WTC11 (cell line): ENCODE measurements at regions not wholly inside any gene's neighbourhood (a gene's known extent, or its start where the extent isn't known, plus 50 kb on each side); places are given as distances from the start of the nearest gene placed in this dataset.

ENCODE experiments used
- ATAC-seq: fragments of 200-7000 bp; cut with Tn5 transposase; 2 replicates; pipeline ENCODE4 v1.10.0; 2021; ENCODE audit warnings: mild to moderate bottlenecking, moderate library complexity
- CTCF ChIA-PET: fragments of 300-600 bp; sonication (Branson Sonifier 250); formaldehyde crosslinking; loops from one replicate; lab custom pipeline; 2021; ENCODE audit warnings: antibody characterized with exemption; lab: Charles Lee
- POLR2A ChIA-PET: fragments of 350-600 bp; sonication (Branson Sonifier 250); formaldehyde crosslinking; loops from one replicate; lab custom pipeline; 2021; ENCODE audit warnings: antibody characterized with exemption; lab: Charles Lee
- DNase-seq: peaks from one replicate; pipeline ENCODE4 v3.0.0; 2021; ENCODE audit warnings: low spot score
- H3K27ac Mint-ChIP-seq: 2 replicates; pipeline ENCODE4 v1.8.0; 2021; ENCODE audit warnings: mixed read lengths
- H3K27me3 Mint-ChIP-seq: 2 replicates; pipeline ENCODE4 v1.8.0; 2021; ENCODE audit warnings: low read depth, mild to moderate bottlenecking, moderate library complexity, mixed read lengths
- H3K36me3 Mint-ChIP-seq: 2 replicates; pipeline ENCODE4 v1.8.0; 2021; ENCODE audit warnings: mixed read lengths
- H3K4me1 Mint-ChIP-seq: 2 replicates; pipeline ENCODE4 v1.8.0; 2022; ENCODE audit warnings: mixed read lengths
- H3K4me3 Mint-ChIP-seq: 2 replicates; pipeline ENCODE4 v1.8.0; 2021; ENCODE audit warnings: mild to moderate bottlenecking, moderate library complexity, mixed read lengths
- H3K9me3 Mint-ChIP-seq: 2 replicates; pipeline ENCODE4 v1.8.0; 2021; ENCODE audit warnings: mixed read lengths
- AFF4 ChIP-seq: sonication (generic); formaldehyde crosslinking; IDR thresholded peaks from 2 replicates; pipeline ENCODE4 v1.8.1; 2023; ENCODE audit warnings: mild to moderate bottlenecking, missing genetic modification reagents, borderline replicate concordance
- CREM ChIP-seq: sonication (generic); formaldehyde crosslinking; IDR thresholded peaks from 2 replicates; pipeline ENCODE4 v1.8.1; 2022; ENCODE audit warnings: mild to moderate bottlenecking, missing genetic modification reagents, moderate library complexity
- ETV6 ChIP-seq: sonication (generic); formaldehyde crosslinking; IDR thresholded peaks from 2 replicates; pipeline ENCODE4 v1.8.1; 2022; ENCODE audit warnings: mild to moderate bottlenecking, missing genetic modification reagents
- FOXP1 ChIP-seq: sonication (generic); formaldehyde crosslinking; IDR thresholded peaks from 2 replicates; pipeline ENCODE4 v1.8.0; 2022; ENCODE audit warnings: missing genetic modification reagents, mild to moderate bottlenecking, moderate library complexity, borderline replicate concordance
- GTF2I ChIP-seq: fragments of 250-450 bp; sonication (Bioruptor Pico); conservative IDR thresholded peaks from 2 replicates; pipeline ENCODE4 v1.4.0; 2021; ENCODE audit warnings: mild to moderate bottlenecking
- HMGXB4 ChIP-seq: sonication (generic); formaldehyde crosslinking; IDR thresholded peaks from 2 replicates; pipeline ENCODE4 v1.8.1; 2023; ENCODE audit warnings: mild to moderate bottlenecking, moderate library complexity, missing genetic modification reagents
- JAZF1 ChIP-seq: fragments of 250-450 bp; sonication (Bioruptor Pico); IDR thresholded peaks from 2 replicates; pipeline ENCODE4 v1.9.0; 2021; ENCODE audit warnings: moderate library complexity, mild to moderate bottlenecking, inconsistent platforms
- MYBL2 ChIP-seq: sonication (generic); formaldehyde crosslinking; IDR thresholded peaks from 2 replicates; pipeline ENCODE4 v1.8.1; 2023; ENCODE audit warnings: mild to moderate bottlenecking, moderate library complexity, missing genetic modification reagents
- NFE2L1 ChIP-seq: sonication (generic); formaldehyde crosslinking; IDR thresholded peaks from 2 replicates; pipeline ENCODE4 v1.8.1; 2023; ENCODE audit warnings: missing genetic modification reagents
- NR2C2 ChIP-seq: sonication (generic); formaldehyde crosslinking; IDR thresholded peaks from 2 replicates; pipeline ENCODE4 v1.8.0; 2022; ENCODE audit warnings: mild to moderate bottlenecking, missing genetic modification reagents
- PRRX2 ChIP-seq: fragments of 250-450 bp; sonication (Bioruptor Pico); IDR thresholded peaks from 2 replicates; pipeline ENCODE4 v1.8.0; 2021; ENCODE audit warnings: mild to moderate bottlenecking
- RELA ChIP-seq: sonication (generic); formaldehyde crosslinking; IDR thresholded peaks from 2 replicates; pipeline ENCODE4 v1.8.1; 2022; ENCODE audit warnings: missing genetic modification reagents, mild to moderate bottlenecking, borderline replicate concordance
- USF1 ChIP-seq: sonication (generic); formaldehyde crosslinking; IDR thresholded peaks from 2 replicates; pipeline ENCODE4 v1.8.0; 2022; ENCODE audit warnings: mild to moderate bottlenecking, missing genetic modification reagents
- ZNF232 ChIP-seq: sonication (generic); formaldehyde crosslinking; IDR thresholded peaks from 2 replicates; pipeline ENCODE4 v1.8.0; 2022; ENCODE audit warnings: mild to moderate bottlenecking, missing genetic modification reagents
- ZNF416 ChIP-seq: fragments of 250-450 bp; sonication (Bioruptor Pico); IDR thresholded peaks from 2 replicates; pipeline ENCODE4 v1.9.0; 2021; ENCODE audit warnings: mild to moderate bottlenecking, inconsistent platforms
- ZNF423 ChIP-seq: fragments of 250-450 bp; sonication (Bioruptor Pico); IDR thresholded peaks from 2 replicates; pipeline ENCODE4 v2.1.2; 2022; ENCODE audit warnings: mild to moderate bottlenecking, moderate library complexity
- TF ChIP-seq, protein P1 (sequence below): sonication (generic); formaldehyde crosslinking; IDR thresholded peaks from 2 replicates; pipeline ENCODE4 v1.8.1; 2023; ENCODE audit warnings: mild to moderate bottlenecking, missing genetic modification reagents, moderate library complexity
- TF ChIP-seq, protein P2 (sequence below): sonication (generic); formaldehyde crosslinking; IDR thresholded peaks from 2 replicates; pipeline ENCODE4 v1.8.1; 2023; ENCODE audit warnings: mild to moderate bottlenecking, missing genetic modification reagents, moderate library complexity
- TF ChIP-seq, protein P3 (sequence below): fragments of 250-450 bp; sonication (Bioruptor Pico); IDR thresholded peaks from 2 replicates; pipeline ENCODE4 v1.9.0; 2021; ENCODE audit warnings: mild to moderate bottlenecking, borderline replicate concordance
- TF ChIP-seq, protein P4 (sequence below): sonication (generic); formaldehyde crosslinking; IDR thresholded peaks from 2 replicates; pipeline ENCODE4 v1.8.0; 2022; ENCODE audit warnings: mild to moderate bottlenecking, missing genetic modification reagents

- TF ChIP-seq, protein P1, sequence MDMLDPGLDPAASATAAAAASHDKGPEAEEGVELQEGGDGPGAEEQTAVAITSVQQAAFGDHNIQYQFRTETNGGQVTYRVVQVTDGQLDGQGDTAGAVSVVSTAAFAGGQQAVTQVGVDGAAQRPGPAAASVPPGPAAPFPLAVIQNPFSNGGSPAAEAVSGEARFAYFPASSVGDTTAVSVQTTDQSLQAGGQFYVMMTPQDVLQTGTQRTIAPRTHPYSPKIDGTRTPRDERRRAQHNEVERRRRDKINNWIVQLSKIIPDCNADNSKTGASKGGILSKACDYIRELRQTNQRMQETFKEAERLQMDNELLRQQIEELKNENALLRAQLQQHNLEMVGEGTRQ (CRISPR knock-in tag): no peak
- no peak for TF ChIP-seq PRRX2 (CRISPR knock-in tag)
- Mint-ChIP-seq H3K4me3 (no peak overlapping the region), H3K27ac (no peak overlapping the region), H3K27me3 (no peaks in the 10 kb centered on the region), H3K36me3 (no peaks in the 10 kb centered on the region), H3K9me3 (no peaks in the 10 kb centered on the region), H3K4me1 (no peaks in the 10 kb centered on the region)
- POLR2A ChIA-PET: no interaction called here
- ATAC-seq: no peak
- CTCF ChIA-PET: no interaction called here
- DNase-seq: no peak
These were observed 1523.0 kb downstream of the KCNT2 start for GRCh38 chr1:195085196-195085595.

DNA sequence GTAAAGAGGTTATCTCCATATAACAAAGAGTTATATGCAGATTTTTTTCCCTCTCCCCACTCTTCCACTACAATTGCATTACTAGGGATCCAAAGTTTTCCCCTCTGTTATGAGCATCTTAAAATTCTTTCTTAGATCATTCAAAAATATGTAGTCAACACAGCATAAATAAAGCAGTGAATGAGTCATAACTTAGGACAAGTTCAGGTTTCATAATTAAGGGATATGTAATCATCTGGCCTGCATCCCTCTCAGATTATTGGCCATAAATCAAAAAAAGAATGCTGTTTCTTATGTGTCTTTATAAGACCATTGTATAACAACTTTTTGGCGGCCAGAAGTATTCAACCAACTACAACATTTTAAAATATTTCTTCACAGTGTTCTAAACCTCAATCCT, 1526.1 kb downstream of the KCNT2 start:
- no peak overlapping the region for H3K4me3 Mint-ChIP-seq
- POLR2A ChIA-PET: no interaction called here

More for the DNA sequence above, 1526.1 kb downstream of the KCNT2 start:
- Mint-ChIP-seq H3K4me1 (no peaks in the 10 kb centered on the region), H3K27me3 (no peaks in the 10 kb centered on the region), H3K36me3 (no peaks in the 10 kb centered on the region), H3K9me3 (no peaks in the 10 kb centered on the region), H3K27ac (no peak overlapping the region)
- no peak for DNase-seq
- CTCF ChIA-PET: no interaction called here
- ATAC-seq: no peak
- no peak for TF ChIP-seq JAZF1 (CRISPR knock-in tag)
- TF ChIP-seq, protein P2, sequence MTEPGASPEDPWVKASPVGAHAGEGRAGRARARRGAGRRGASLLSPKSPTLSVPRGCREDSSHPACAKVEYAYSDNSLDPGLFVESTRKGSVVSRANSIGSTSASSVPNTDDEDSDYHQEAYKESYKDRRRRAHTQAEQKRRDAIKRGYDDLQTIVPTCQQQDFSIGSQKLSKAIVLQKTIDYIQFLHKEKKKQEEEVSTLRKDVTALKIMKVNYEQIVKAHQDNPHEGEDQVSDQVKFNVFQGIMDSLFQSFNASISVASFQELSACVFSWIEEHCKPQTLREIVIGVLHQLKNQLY: no peak
- TF ChIP-seq ETV6: no peak
- no peak for TF ChIP-seq ZNF416 (CRISPR knock-in tag)
- TF ChIP-seq, protein P3, sequence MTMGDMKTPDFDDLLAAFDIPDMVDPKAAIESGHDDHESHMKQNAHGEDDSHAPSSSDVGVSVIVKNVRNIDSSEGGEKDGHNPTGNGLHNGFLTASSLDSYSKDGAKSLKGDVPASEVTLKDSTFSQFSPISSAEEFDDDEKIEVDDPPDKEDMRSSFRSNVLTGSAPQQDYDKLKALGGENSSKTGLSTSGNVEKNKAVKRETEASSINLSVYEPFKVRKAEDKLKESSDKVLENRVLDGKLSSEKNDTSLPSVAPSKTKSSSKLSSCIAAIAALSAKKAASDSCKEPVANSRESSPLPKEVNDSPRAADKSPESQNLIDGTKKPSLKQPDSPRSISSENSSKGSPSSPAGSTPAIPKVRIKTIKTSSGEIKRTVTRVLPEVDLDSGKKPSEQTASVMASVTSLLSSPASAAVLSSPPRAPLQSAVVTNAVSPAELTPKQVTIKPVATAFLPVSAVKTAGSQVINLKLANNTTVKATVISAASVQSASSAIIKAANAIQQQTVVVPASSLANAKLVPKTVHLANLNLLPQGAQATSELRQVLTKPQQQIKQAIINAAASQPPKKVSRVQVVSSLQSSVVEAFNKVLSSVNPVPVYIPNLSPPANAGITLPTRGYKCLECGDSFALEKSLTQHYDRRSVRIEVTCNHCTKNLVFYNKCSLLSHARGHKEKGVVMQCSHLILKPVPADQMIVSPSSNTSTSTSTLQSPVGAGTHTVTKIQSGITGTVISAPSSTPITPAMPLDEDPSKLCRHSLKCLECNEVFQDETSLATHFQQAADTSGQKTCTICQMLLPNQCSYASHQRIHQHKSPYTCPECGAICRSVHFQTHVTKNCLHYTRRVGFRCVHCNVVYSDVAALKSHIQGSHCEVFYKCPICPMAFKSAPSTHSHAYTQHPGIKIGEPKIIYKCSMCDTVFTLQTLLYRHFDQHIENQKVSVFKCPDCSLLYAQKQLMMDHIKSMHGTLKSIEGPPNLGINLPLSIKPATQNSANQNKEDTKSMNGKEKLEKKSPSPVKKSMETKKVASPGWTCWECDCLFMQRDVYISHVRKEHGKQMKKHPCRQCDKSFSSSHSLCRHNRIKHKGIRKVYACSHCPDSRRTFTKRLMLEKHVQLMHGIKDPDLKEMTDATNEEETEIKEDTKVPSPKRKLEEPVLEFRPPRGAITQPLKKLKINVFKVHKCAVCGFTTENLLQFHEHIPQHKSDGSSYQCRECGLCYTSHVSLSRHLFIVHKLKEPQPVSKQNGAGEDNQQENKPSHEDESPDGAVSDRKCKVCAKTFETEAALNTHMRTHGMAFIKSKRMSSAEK (CRISPR knock-in tag): no peak
- TF ChIP-seq RELA (CRISPR knock-in tag): no peak
- TF ChIP-seq GTF2I (CRISPR knock-in tag): no peak
- TF ChIP-seq NR2C2: no peak
- no peak for TF ChIP-seq ZNF423 (CRISPR knock-in tag)
- no peak for TF ChIP-seq AFF4 (CRISPR knock-in tag)
- no peak for TF ChIP-seq HMGXB4
- TF ChIP-seq CREM (CRISPR knock-in tag): no peak
- TF ChIP-seq, protein P4, sequence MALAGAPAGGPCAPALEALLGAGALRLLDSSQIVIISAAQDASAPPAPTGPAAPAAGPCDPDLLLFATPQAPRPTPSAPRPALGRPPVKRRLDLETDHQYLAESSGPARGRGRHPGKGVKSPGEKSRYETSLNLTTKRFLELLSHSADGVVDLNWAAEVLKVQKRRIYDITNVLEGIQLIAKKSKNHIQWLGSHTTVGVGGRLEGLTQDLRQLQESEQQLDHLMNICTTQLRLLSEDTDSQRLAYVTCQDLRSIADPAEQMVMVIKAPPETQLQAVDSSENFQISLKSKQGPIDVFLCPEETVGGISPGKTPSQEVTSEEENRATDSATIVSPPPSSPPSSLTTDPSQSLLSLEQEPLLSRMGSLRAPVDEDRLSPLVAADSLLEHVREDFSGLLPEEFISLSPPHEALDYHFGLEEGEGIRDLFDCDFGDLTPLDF: no peak
- TF ChIP-seq ZNF232: no peak
- no peak for TF ChIP-seq MYBL2
- TF ChIP-seq USF1 (CRISPR knock-in tag): no peak
- no peak for TF ChIP-seq FOXP1 (CRISPR knock-in tag)
- no peak for TF ChIP-seq NFE2L1 (CRISPR knock-in tag)
